Endothelial cell of umbilical vein (primary cell): ENCODE measurements at regions not wholly inside any gene's neighbourhood (a gene's known extent, or its start where the extent isn't known, plus 50 kb on each side); places are given as distances from the start of the nearest gene placed in this dataset.

ENCODE experiments used
- BruUV-seq: library from RNA; stranded (reverse); fragments of 400-500 nt; replicated peaks from 2 replicates; lab custom pipeline; 2021; lab: Mats Ljungman, UMichigan
- CTCF ChIA-PET: fragments of 300-600, 350-600 bp; sonication (Branson Sonifier 250); formaldehyde crosslinking; loops from one replicate; lab custom pipeline; 2021; ENCODE audit warnings: antibody characterized with exemption, inconsistent platforms; lab: Charles Lee
- POLR2A ChIA-PET: fragments of 300-600, 350-600 bp; sonication (Branson Sonifier 250); formaldehyde crosslinking; loops from one replicate; lab custom pipeline; 2021; ENCODE audit warnings: antibody characterized with exemption, inconsistent platforms; lab: Charles Lee
- DNase-seq: peaks from one replicate; pipeline ENCODE4 v3.0.0-alpha.2; 2011; ENCODE audit warnings: low read depth, low spot score
- FAIRE-seq: peaks from 2 replicates; lab custom pipeline; 2011; peaks lifted over from hg19 to GRCh38; lab: Jason Lieb, UNC
- H2AFZ ChIP-seq: 2 replicates; pipeline ENCODE4 v1.6.0; 2012; ENCODE audit warnings: low read depth, low read length, control low read depth, inconsistent platforms
- H3K27ac ChIP-seq: 2 replicates; pipeline ENCODE4 v1.5.1; 2011; ENCODE audit warnings: low read depth, mild to moderate bottlenecking, control low read depth, low read length, moderate library complexity; ENCODE audit not compliant: insufficient read depth
- H3K27me3 ChIP-seq, 2 experiments: 2 replicates each; pipeline versions ENCODE4 v1.6.0 to v1.6.1; 2011; ENCODE audit warnings: low read length in 2 of 2, mixed read lengths in 1 of 2; ENCODE audit not compliant: control insufficient read depth in 2 of 2, insufficient read depth in 2 of 2
- H3K36me3 ChIP-seq, 2 experiments: 2 replicates in 1 of 2; 3 replicates in 1 of 2; pipeline ENCODE4 v1.5.1; 2011; ENCODE audit warnings: low read length in 2 of 2, mild to moderate bottlenecking in 1 of 2, moderate library complexity in 1 of 2; ENCODE audit not compliant: control insufficient read depth in 2 of 2, insufficient read depth in 2 of 2; ENCODE audit errors: extremely low read depth in 1 of 2
- H3K4me1 ChIP-seq: 3 replicates; pipeline ENCODE4 v1.5.1; 2011; ENCODE audit warnings: mild to moderate bottlenecking, low read length; ENCODE audit not compliant: control insufficient read depth, insufficient read depth; ENCODE audit errors: extremely low read depth
- H3K4me2 ChIP-seq: 2 replicates; pipeline ENCODE4 v1.6.1; 2011; ENCODE audit warnings: low read length, control low read depth, mixed read lengths; ENCODE audit not compliant: insufficient read depth
- H3K4me3 ChIP-seq, 3 experiments: fragments of 200-600 bp in 1 of 3; sonication (generic), shearing (Covaris generic) in 1 of 3; replicated peaks in 1 of 3; 2 replicates each; pipeline ENCODE4 v1.5.1; 2011 to 2016; ENCODE audit warnings: control low read depth in 3 of 3, low read length in 3 of 3, mild to moderate bottlenecking in 2 of 3, inconsistent platforms in 1 of 3, low read depth in 1 of 3, moderate library complexity in 1 of 3; ENCODE audit not compliant: insufficient read depth in 1 of 3
- H3K79me2 ChIP-seq: 2 replicates; pipeline ENCODE4 v1.6.0; 2012; ENCODE audit warnings: low read length, inconsistent platforms; ENCODE audit not compliant: control insufficient read depth, insufficient read depth
- H3K9ac ChIP-seq: replicated peaks from 2 replicates; pipeline ENCODE3; 2011; ENCODE audit warnings: low read length, control low read depth; ENCODE audit not compliant: insufficient read depth; ENCODE audit errors: extremely low read depth
- H3K9me1 ChIP-seq: replicated peaks from 3 replicates; pipeline ENCODE4 v1.6.0; 2011; ENCODE audit warnings: mild to moderate bottlenecking, low read length; ENCODE audit not compliant: control insufficient read depth, insufficient read depth; ENCODE audit errors: extremely low read depth
- H3K9me3 ChIP-seq: replicated peaks from 2 replicates; pipeline ENCODE4 v1.5.1; 2012; ENCODE audit warnings: low read length, inconsistent platforms; ENCODE audit not compliant: control insufficient read depth, insufficient read depth
- H4K20me1 ChIP-seq: replicated peaks from 2 replicates; pipeline ENCODE3; 2011; ENCODE audit warnings: mild to moderate bottlenecking, low read length; ENCODE audit not compliant: control insufficient read depth, insufficient read depth; ENCODE audit errors: extremely low read depth
- CTCF ChIP-seq, 2 donors: IDR thresholded peaks; 1 replicate in 1 of 2; 2 replicates in 1 of 2; pipeline ENCODE4 v1.5.1; 2011; ENCODE audit warnings: low read length in 2 of 2, mild to moderate bottlenecking in 2 of 2, moderate library complexity in 2 of 2, control low read depth in 1 of 2, inconsistent platforms in 1 of 2, low read depth in 1 of 2; ENCODE audit not compliant: insufficient read depth in 1 of 2; ENCODE audit errors: extremely low read depth in 1 of 2
- EZH2 ChIP-seq: IDR thresholded peaks from 2 replicates; pipeline ENCODE4 v1.6.1; 2012; ENCODE audit warnings: borderline replicate concordance, low read depth, mild to moderate bottlenecking, moderate library complexity, low read length, inconsistent platforms; ENCODE audit not compliant: severe bottlenecking
- FOS ChIP-seq: IDR thresholded peaks from 2 replicates; pipeline ENCODE4 v1.6.1; 2011; ENCODE audit warnings: mild to moderate bottlenecking, low read length, moderate library complexity, borderline replicate concordance; ENCODE audit not compliant: insufficient read depth
- GATA2 ChIP-seq: IDR thresholded peaks from 2 replicates; pipeline ENCODE4 v1.7.0; 2011; ENCODE audit warnings: low read depth, mild to moderate bottlenecking, moderate library complexity, mixed read lengths, low read length; ENCODE audit not compliant: insufficient read length, insufficient read depth
- JUN ChIP-seq: IDR thresholded peaks from 2 replicates; pipeline ENCODE4 v1.6.1; 2011; ENCODE audit warnings: borderline replicate concordance, low read depth; ENCODE audit not compliant: insufficient read length, insufficient read depth
- MAX ChIP-seq: IDR thresholded peaks from 2 replicates; pipeline ENCODE4 v1.6.1; 2011; ENCODE audit not compliant: insufficient read depth, insufficient read length
- MYC ChIP-seq: IDR thresholded peaks from one replicate; pipeline ENCODE4 v1.6.1; 2011; ENCODE audit warnings: mild to moderate bottlenecking, low read depth, low read length
- POLR2A ChIP-seq: IDR thresholded peaks from 2 replicates; pipeline ENCODE4 v1.6.1; 2012; ENCODE audit warnings: low read depth, mild to moderate bottlenecking, control low read depth, low read length
- POLR2AphosphoS5 ChIP-seq: IDR thresholded peaks from 2 replicates; pipeline ENCODE4 v1.6.1; 2012; ENCODE audit warnings: low read depth, mild to moderate bottlenecking, control low read depth, low read length, moderate library complexity; ENCODE audit not compliant: insufficient read depth
- dilution Hi-C: fragments of 300-500 bp; cut with MboI; formaldehyde crosslinking; loops from one replicate; pipeline ENCODE4 v1.15.0; 2019; ENCODE audit warnings: low sequenced_read_pairs; ENCODE audit not compliant: extremely low pct_ligation_motif_present
- intact Hi-C: fragments of 100-400 bp; cut with micrococcal nuclease; formaldehyde crosslinking; loops from one replicate; pipeline ENCODE4 v1.10.0; 2022

DNA sequence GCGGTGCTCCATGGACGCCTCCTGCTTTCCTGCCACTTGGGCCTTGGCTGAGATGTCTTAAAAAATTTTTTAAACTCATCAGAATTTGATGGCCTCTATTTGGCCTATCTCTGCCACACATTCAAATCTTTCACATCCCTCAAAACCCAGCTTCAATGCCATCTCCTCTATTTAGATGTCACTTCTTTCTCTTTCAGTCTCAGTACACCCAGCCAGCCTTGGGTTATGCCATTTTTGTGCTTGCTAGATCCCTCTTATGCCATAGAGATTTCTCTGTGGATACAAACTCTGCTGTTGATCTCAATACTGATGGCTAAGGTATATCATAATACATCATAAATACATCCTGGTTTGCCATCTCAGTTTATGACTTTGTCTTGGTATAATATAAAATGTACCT, 222.3 kb upstream of the TPRG1 start:
- Histone ChIP-seq H3K27ac (peak overlapping the region; percentile 97), H3K9me3 (no peaks in the 10 kb centered on the region), H3K79me2 (no peaks in the 10 kb centered on the region), H3K27me3 (no peaks in the 10 kb centered on the region), H2AFZ (no peak overlapping the region), H3K4me2 (no peak overlapping the region), H3K4me1 (peaks cover 45% of the 10 kb centered on the region), H4K20me1 (no peaks in the 10 kb centered on the region), H3K36me3 (no peaks in the 10 kb centered on the region), H3K9ac (peak overlapping the region; percentile 89), H3K9me1 (no peaks in the 10 kb centered on the region), H3K4me3 (no peak overlapping the region)
- POLR2A ChIA-PET: no interaction called here
- TF ChIP-seq MYC (no peak), MAX (no peak), POLR2A (no peak), CTCF (IDR thresholded peaks at IDR 0.05; ENCODE audit: extremely low read depth in 1 of 2, insufficient read depth in 1 of 2, low read depth in 1 of 2, low read length in 2 of 2) (no peak), JUN (no peak), GATA2 (no peak), EZH2 (no peak), FOS (no peak), POLR2AphosphoS5 (no peak)
- no peak for DNase-seq
- BruUV-seq: no TSS peak
- CTCF ChIA-PET: interaction anchor here (1.4 to 2.6 kb wide), 2 partner anchors 1204 to 1209 kb away, joined by 3 to 21 read pairs; no protein-coding TSS in a partner anchor
- dilution Hi-C loops (no loop called here), intact Hi-C loops (loop anchor here (2.0 kb wide), 4 partner anchors 355 to 797 kb away; no protein-coding TSS in a partner anchor)
- FAIRE-seq: no peak
